GM19372 (cell line): ENCODE measurements at regions not wholly inside any gene's neighbourhood (a gene's known extent, or its start where the extent isn't known, plus 50 kb on each side); places are given as distances from the start of the nearest gene placed in this dataset.
"Not testable (repeated sequence)": the region's sequence is repeated elsewhere in the genome, so short reads cannot be mapped to it uniquely, and the experiment has no call there.

Experiments used
- ATAC-seq: cut with Tn5 transposase; IDR thresholded peaks from one replicate; pipeline ENCODE4 v1.9.1; 2021; ENCODE audit warnings: mild to moderate bottlenecking, low read depth, moderate library complexity; ENCODE audit not compliant: unreplicated experiment

GRCh38 chr7:109552017-109552416 is 982.3 kb downstream of the DNAJB9 start:
- ATAC-seq = no peak

- ATAC-seq = no peak
Measured at GRCh38 chr7:109577265-109577664, 1007.6 kb downstream of the DNAJB9 start.

GRCh38 chr7:109579901-109580300 is 1010.2 kb downstream of the DNAJB9 start:
- ATAC-seq = no peak

DNA sequence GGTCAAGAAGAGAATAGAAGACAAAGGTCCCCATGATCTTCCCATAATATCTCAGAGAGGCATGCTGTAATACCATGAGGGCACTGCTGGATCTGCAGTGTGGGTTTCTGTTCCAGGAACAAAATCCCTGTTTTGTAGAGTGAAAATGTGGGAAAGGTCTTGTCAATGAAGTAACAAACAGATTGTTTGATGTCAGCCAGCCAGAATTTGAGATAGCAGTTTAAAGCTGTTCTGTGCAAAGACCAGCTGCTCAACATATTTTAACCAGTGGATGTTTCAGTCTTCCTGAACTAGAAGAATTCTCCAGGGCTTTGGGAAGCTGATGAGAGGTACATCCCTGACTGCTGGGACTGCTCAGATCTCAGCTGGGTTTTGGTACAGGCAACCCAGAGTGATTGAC is 1012.5 kb downstream of the DNAJB9 start:
- ATAC-seq = no peak

DNA sequence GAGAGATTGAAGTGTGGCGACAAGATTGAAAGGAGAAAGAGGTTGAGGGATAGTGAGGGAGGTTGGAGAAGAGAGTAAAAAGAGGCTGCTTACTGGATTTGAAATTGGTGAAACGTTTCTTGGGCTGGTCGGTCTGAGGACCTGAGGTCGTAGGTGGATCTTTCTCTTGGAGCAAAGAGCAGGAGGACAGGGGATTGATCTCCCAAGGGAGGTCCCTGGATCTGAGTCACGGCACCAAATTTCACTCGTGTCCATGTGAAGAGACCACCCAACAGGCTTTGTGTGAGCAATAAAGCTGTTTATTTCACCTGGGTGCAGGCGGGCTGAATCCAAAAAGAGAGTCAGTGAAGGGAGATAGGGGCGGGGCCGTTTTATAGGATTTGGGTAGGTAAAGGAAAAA is 1027.3 kb downstream of the DNAJB9 start:
- ATAC-seq = not testable (repeated sequence)

- no peak for ATAC-seq
Measured at GRCh38 chr7:109611656-109612055, 1042.0 kb downstream of the DNAJB9 start.

- ATAC-seq = no peak
Measured at GRCh38 chr7:109616551-109617069, 1046.9 kb downstream of the DNAJB9 start.

- no peak for ATAC-seq
Measured at GRCh38 chr7:109622320-109622719, 1052.6 kb downstream of the DNAJB9 start.

DNA sequence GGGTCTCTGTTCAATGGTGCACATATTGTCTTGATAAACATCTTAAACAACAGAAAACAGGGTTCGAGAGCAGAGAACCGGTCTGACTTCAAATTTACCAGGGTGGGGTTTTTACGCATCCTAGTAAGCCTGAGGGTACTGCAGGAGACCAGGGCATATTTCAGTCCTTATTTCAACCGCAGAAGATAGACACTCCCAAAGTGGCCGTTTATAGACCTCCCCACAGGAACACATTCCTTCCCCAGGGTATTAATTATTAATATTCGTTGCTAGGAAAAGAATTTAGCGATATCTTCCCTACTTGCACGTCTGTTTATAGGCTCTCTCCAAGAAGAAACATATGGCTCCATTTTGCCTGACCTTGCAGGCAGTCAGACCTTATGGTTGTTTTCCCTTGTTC is 1063.2 kb downstream of the DNAJB9 start:
- not testable (repeated sequence) for ATAC-seq

DNA sequence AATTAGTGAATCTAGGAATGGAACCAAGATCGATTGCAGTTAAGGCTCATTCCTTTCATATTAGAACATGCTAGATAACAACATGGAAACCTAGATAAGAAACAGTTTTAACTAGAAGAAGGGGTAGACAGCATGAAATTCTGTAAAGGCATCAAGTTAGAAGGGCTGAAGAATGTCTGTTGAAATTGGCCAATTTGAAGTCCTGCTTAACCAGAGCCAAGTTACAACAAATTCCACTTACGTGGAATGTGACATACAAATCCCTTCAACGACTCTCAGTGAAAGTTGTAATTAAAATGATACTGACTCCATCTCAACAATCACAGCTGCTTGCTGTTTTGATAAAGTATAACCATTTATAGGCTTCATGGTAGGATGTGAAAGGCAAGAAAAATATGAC is 1065.7 kb downstream of the DNAJB9 start:
- no peak for ATAC-seq

- ATAC-seq = no peak
Measured at GRCh38 chr7:109637428-109637990, 1067.8 kb downstream of the DNAJB9 start.

- ATAC-seq = no peak
Measured at GRCh38 chr7:109638321-109638720, 1068.6 kb downstream of the DNAJB9 start.

GRCh38 chr7:109639561-109639960 is 1069.9 kb downstream of the DNAJB9 start:
- no peak for ATAC-seq

GRCh38 chr7:109641445-109641844 is 1071.8 kb downstream of the DNAJB9 start:
- no peak for ATAC-seq

DNA sequence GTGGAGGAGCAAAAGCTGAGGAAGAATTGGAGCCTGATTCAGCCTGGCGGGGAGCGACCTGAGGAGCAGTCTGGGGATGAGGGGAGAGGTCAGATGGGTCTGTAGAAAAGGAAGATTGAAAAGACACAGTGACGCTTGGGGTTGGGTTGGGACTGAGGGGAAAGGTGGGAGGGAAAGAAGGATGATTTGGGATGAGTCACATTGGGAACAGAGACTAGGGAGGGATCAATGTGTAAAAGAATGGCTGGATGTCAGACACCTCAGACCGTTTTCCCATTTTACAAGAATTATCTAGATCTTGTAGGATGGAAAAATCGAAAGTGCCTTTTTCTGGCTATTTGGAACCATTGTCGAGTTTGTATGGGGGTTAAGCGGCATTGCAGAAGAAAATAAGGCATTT is 1076.5 kb downstream of the DNAJB9 start:
- ATAC-seq = no peak

GRCh38 chr7:109646594-109646993 is 1076.9 kb downstream of the DNAJB9 start:
- ATAC-seq = not testable (repeated sequence)

DNA sequence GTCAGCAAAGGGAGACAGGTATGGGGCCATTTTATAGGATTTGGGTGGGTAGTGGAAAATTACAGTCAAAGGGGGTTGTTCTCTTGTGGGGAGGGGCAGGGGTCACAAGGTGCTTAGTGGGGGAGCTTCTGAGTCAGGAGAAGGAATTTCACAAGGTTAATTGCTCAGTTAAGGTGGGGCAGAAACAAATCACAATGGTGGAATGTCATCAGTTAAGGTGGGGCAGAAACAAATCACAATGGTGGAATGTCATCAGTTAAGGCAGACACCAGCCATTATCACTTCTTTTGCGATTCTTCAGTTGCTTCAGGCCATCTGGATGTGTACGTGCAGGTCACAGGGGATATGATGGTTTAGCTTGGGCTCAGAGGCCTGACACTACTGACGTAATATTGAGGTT is 1077.6 kb downstream of the DNAJB9 start:
- not testable (repeated sequence) for ATAC-seq

DNA sequence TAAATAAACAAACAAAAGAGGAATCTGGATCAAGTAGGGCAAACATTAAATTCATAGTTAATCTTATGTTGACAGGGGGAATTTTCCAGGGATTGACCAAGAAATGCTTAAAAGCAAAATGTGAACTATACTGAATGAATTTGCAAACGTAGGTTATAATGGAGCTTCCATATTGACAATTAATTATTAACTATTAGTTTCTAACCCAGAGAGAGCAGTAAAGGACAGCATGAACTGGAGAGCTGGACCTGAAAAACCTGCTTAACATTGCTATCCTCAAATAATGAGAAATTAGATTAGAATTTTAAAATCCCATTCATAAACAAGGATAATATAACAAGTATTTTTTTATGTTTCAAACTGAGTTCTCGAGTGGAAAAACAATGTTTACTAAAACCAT is 1089.6 kb downstream of the DNAJB9 start:
- no peak for ATAC-seq

- no peak for ATAC-seq
Measured at GRCh38 chr7:109660401-109660800, 1090.7 kb downstream of the DNAJB9 start.

GRCh38 chr7:109663806-109664205 is 1094.1 kb downstream of the DNAJB9 start:
- ATAC-seq = no peak

DNA sequence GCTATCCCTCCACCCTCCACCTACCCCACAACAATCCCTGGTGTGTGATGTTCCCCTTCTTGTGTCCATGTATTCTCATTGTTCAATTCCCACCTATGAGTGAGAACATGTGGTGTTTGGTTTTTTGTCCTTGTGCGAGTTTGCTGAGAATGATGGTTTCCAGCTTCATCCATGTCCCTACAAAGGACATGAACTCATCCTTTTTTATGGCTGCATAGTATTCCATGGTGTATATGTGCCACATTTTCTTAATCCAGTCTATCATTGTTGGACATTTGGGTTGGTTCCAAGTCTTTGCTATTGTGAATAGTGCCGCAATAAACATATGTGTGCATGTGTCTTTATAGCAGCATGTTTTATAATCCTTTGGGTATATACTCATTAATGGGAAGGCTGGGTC is 1117.6 kb downstream of the DNAJB9 start:
- ATAC-seq = not testable (repeated sequence)

DNA sequence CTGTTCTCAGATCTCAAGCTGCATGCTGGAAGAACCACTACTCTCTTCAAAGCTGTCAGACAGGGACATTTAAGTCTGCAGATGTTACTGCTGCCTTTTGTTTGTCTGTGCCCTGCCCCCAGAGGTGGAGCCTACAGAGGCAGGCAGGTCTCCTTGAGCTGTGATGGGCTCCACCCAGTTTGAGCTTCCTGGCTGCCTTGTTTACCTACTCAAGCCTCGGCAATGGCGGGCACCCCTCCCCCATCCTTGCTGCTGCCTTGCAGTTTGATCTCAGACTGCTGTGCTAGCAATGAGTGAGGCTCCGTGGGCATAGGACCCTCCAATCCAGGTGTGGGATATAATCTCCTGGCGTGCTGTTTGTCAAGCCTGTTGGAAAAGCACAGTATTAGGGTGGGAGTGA is 1122.9 kb downstream of the DNAJB9 start:
- ATAC-seq = not testable (repeated sequence)
